Gastrocnemius medialis (tissue), 4 donors: ENCODE measurements at regions not wholly inside any gene's neighbourhood (a gene's known extent, or its start where the extent isn't known, plus 50 kb on each side); places are given as distances from the start of the nearest gene placed in this dataset.

Source experiments
- POLR2A ChIP-seq, 2 donors: fragments of 450-650 bp; IDR thresholded peaks; one replicate each; pipeline ENCODE4 v1.6.1; 2017; ENCODE audit warnings: antibody characterized with exemption in 2 of 2, mild to moderate bottlenecking in 2 of 2, moderate library complexity in 2 of 2
- TF ChIP-seq, protein P1 (sequence below), 5 experiments: fragments of 450-650 bp in 3 of 5; fragments of 200-600 bp in 2 of 5; sonication (generic) in 2 of 5; IDR thresholded peaks in 4 of 5; conservative IDR thresholded peaks in 1 of 5; 1 replicate in 4 of 5; 2 replicates in 1 of 5; pipeline ENCODE4 v1.5.1; 2016 to 2019; ENCODE audit warnings: antibody characterized with exemption in 5 of 5, mild to moderate bottlenecking in 3 of 5, moderate library complexity in 3 of 5

DNA sequence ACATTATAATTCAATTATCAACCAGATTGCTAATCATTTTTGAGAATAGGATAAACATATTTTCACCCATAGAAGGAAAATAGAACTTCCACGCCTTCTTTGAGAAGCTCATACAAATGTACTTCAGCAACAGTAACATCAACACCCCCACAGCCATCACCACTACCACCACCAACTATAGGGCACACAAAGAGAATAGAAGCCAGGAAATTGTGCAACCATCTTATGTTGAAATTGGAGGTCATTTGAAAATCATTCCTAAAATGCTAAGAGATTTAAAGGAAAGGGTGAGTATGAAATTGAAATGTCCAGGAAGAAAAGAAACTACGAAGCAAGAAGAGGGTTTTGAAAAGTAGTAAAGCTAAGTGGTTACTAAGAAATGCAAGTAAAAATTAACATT lies 563.4 kb downstream of the ZNF804A start:
- TF ChIP-seq, protein P1, sequence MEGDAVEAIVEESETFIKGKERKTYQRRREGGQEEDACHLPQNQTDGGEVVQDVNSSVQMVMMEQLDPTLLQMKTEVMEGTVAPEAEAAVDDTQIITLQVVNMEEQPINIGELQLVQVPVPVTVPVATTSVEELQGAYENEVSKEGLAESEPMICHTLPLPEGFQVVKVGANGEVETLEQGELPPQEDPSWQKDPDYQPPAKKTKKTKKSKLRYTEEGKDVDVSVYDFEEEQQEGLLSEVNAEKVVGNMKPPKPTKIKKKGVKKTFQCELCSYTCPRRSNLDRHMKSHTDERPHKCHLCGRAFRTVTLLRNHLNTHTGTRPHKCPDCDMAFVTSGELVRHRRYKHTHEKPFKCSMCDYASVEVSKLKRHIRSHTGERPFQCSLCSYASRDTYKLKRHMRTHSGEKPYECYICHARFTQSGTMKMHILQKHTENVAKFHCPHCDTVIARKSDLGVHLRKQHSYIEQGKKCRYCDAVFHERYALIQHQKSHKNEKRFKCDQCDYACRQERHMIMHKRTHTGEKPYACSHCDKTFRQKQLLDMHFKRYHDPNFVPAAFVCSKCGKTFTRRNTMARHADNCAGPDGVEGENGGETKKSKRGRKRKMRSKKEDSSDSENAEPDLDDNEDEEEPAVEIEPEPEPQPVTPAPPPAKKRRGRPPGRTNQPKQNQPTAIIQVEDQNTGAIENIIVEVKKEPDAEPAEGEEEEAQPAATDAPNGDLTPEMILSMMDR (IDR thresholded peaks at IDR 0.05 in 4 of 5, conservative IDR thresholded peaks at IDR 0.05 in 1 of 5), result no peak
- TF ChIP-seq POLR2A (IDR thresholded peaks at IDR 0.05), result no peak
